Esophagus muscularis mucosa (tissue), 4 donors: ENCODE measurements at regions not wholly inside any gene's neighbourhood (a gene's known extent, or its start where the extent isn't known, plus 50 kb on each side); places are given as distances from the start of the nearest gene placed in this dataset.

Experiments
- DNase-seq: peaks from one replicate; pipeline ENCODE4 v3.0.0-alpha.2; 2017; ENCODE audit errors: extremely low spot score
- H3K27ac ChIP-seq, 4 donors: fragments of 200-600 bp; sonication (generic); replicated peaks in 1 of 4; 1 replicate in 3 of 4; 2 replicates in 1 of 4; pipeline ENCODE4 v1.5.1; 2016 to 2019; ENCODE audit warnings: mild to moderate bottlenecking in 1 of 4
- H3K27me3 ChIP-seq, 4 donors: fragments of 200-600 bp; sonication (generic); one replicate each; pipeline versions ENCODE4 v1.5.1 to v1.6.0; 2016 to 2019
- H3K36me3 ChIP-seq, 4 donors: fragments of 200-600 bp; sonication (generic); one replicate each; pipeline ENCODE4 v1.5.1; 2016 to 2019
- H3K4me1 ChIP-seq, 4 donors: fragments of 200-600 bp; sonication (generic); one replicate each; pipeline ENCODE4 v1.5.1; 2016 to 2019
- H3K4me3 ChIP-seq, 4 donors: fragments of 200-600 bp; sonication (generic); 1 replicate in 2 of 4; 2 replicates in 2 of 4; pipeline ENCODE4 v1.5.1; 2016 to 2019; ENCODE audit warnings: mild to moderate bottlenecking in 4 of 4, moderate library complexity in 1 of 4
- H3K9me3 ChIP-seq, 4 donors: fragments of 200-600 bp; sonication (generic); 1 replicate in 3 of 4; 2 replicates in 1 of 4; pipeline ENCODE4 v1.5.1; 2016 to 2019
- EP300 ChIP-seq: sonication (generic); formaldehyde crosslinking; IDR thresholded peaks from one replicate; pipeline ENCODE4 v1.6.1; 2017; ENCODE audit warnings: antibody characterized with exemption
- POLR2A ChIP-seq: fragments of 450-650 bp; IDR thresholded peaks from one replicate; pipeline ENCODE4 v1.6.1; 2017; ENCODE audit warnings: antibody characterized with exemption, moderate library complexity, mild to moderate bottlenecking, low read depth
- POLR2AphosphoS5 ChIP-seq, 2 donors: sonication (generic); formaldehyde crosslinking; IDR thresholded peaks; one replicate each; pipeline ENCODE4 v1.6.1; 2017; ENCODE audit warnings: antibody characterized with exemption in 2 of 2
- WGBS: methylation state at CpG from one replicate; pipeline ENCODE4 v1.1.5; 2018; 5-methylcytosine and 5-hydroxymethylcytosine counted together
- intact Hi-C: fragments of 100-400 bp; cut with DNase I; formaldehyde crosslinking; loops from one replicate; pipeline ENCODE4 v1.15.1; 2023
- TF ChIP-seq, protein P1 (sequence below), 3 experiments: fragments of 200-600 bp in 2 of 3; fragments of 450-650 bp in 1 of 3; sonication (generic) in 2 of 3; IDR thresholded peaks; one replicate each; pipeline ENCODE4 v1.5.1; 2017 to 2019; ENCODE audit warnings: antibody characterized with exemption in 3 of 3, mild to moderate bottlenecking in 2 of 3, moderate library complexity in 1 of 3

DNA sequence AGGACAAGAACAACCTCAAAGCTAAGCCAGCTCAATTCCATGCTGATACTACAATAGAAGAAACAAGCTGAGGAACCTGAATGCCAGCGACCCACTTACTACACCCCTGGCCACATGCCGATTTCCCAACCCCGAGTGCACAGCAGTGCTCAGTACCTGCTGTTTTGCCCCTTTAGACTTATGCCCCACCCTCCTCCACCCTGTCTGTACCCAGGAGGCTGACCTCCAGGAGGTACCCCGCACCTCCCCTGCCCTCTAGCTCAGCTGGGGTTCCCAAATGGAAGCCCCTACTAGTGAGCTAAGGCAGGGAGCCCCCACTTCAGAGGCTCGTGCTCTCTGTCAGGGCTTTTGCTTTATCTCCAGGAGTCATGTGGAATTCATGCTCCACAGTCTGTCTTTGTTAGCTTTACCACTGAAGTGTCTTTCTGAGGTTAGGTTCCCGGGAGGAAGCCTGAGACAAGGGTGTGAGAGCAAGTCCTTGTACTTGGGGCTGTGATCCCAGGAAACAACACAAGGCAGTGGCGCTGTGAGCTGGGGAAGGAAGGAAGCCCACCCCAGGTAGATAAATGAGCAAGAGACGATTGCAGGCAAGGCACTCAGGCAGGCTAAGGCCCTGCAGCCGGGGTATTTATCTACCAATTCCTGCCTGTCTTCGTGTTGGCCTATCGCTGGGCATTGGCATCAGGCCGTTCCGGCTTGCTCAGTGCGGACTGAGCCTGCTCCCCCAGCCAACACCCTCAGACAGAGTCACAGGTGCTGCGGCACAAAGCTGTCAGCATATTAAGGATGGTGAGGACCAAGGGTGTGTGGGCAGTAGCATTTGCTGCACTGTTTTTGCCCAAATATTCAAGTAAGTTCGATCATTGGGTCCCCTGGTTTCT, 220.5 kb downstream of the CYP26B1 start:
- intact Hi-C loops: loop anchor here (5.0 to 10.0 kb wide), 3 partner anchors 220 to 818 kb away; partner anchors contain the start of gene CYP26B1
- Histone ChIP-seq H3K4me3 (no peak overlapping the region), H3K4me1 (no peaks in the 10 kb centered on the region), H3K36me3 (no peaks in the 10 kb centered on the region), H3K27me3 (peaks cover 0 to under 1% (median 0%) of the 10 kb centered on the region in 4 donors), H3K27ac (no peak overlapping the region), H3K9me3 (no peaks in the 10 kb centered on the region)
- 84% methylated on average over 9 of the region's 16 CpGs for WGBS
- TF ChIP-seq EP300 (no peak), POLR2A (no peak), POLR2AphosphoS5 (IDR thresholded peaks at IDR 0.05) (no peak)
- TF ChIP-seq, protein P1, sequence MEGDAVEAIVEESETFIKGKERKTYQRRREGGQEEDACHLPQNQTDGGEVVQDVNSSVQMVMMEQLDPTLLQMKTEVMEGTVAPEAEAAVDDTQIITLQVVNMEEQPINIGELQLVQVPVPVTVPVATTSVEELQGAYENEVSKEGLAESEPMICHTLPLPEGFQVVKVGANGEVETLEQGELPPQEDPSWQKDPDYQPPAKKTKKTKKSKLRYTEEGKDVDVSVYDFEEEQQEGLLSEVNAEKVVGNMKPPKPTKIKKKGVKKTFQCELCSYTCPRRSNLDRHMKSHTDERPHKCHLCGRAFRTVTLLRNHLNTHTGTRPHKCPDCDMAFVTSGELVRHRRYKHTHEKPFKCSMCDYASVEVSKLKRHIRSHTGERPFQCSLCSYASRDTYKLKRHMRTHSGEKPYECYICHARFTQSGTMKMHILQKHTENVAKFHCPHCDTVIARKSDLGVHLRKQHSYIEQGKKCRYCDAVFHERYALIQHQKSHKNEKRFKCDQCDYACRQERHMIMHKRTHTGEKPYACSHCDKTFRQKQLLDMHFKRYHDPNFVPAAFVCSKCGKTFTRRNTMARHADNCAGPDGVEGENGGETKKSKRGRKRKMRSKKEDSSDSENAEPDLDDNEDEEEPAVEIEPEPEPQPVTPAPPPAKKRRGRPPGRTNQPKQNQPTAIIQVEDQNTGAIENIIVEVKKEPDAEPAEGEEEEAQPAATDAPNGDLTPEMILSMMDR (IDR thresholded peaks at IDR 0.05): no peak
- no peak for DNase-seq

DNA sequence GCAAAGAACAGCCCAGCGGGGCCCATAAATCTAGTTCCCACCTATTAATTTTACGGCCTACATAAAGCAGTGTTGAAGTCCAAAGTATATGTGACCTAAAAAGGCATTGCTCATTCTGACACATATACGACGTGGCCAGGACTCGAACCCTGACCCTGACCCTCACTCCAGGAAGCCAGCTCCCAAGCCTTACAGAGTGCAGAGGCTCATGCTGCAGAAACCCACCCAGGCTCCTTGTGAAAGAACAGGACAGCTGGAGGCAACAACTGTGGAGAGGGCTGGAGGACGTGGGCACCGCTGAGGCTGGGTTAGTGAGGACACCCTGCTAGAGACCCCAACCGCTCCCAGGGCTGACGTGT, 221.6 kb downstream of the CYP26B1 start:
- 94% methylated on average over 9 of the region's 9 CpGs for WGBS
- no peak for DNase-seq
- intact Hi-C loops: loop anchor here (5.0 to 10.0 kb wide), 3 partner anchors 221 to 819 kb away; partner anchors contain the start of gene CYP26B1
- H3K4me1 ChIP-seq: no peaks in the 10 kb centered on the region
- no peak overlapping the region for H3K4me3 ChIP-seq
- H3K36me3 ChIP-seq: no peaks in the 10 kb centered on the region
- TF ChIP-seq, protein P1 (IDR thresholded peaks at IDR 0.05): no peak
- TF ChIP-seq POLR2AphosphoS5 (IDR thresholded peaks at IDR 0.05) (no peak), POLR2A (no peak), EP300 (no peak)
- no peaks in the 10 kb centered on the region for H3K9me3 ChIP-seq
- no peaks in the 10 kb centered on the region for H3K27me3 ChIP-seq
- H3K27ac ChIP-seq: no peak overlapping the region

DNA sequence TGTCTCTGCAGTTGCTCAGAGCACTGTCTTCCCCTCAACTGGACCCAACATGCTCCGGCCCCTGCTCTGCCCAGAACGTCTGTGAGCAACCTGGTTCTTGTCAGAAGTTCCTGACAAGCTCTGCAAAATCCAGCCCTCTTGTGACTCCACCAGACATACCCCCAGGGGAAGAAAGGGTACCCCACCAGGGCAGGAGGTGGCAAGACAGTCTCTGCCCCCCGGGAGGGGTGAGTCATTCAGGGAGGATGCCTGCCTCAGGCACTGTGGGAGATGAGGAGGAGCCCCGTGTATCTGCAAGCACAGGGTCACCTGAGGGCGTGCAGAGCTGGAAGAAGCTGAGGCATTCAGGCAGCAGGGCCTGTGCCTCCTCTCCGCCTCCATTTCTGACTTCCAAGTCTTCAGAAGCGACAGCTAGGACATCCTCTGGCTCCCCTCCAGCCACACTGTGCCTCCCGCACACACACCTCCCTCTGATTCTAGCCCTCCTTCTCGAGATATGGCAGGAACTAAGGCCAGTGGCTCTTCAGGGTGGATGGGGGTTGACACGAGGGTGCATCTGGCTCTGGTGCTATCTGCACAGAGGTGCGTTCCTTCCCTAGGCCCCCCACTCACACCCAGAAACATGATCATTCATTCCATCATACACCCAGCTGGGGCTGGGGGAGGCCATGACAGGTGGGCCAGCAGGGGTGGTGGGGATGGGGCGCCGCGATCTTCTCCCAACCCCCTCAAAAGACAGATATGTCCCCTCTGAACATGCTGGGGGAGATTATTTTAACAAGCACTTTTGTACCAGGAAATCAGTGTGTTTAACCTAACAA, 222.2 kb downstream of the CYP26B1 start:
- no peak overlapping the region for H3K27ac ChIP-seq
- no peaks in the 10 kb centered on the region for H3K9me3 ChIP-seq
- TF ChIP-seq, protein P1 (IDR thresholded peaks at IDR 0.05): no peak
- TF ChIP-seq EP300: no peak
- no peaks in the 10 kb centered on the region for H3K4me1 ChIP-seq
- intact Hi-C loops: loop anchor here (5.0 to 10.0 kb wide), 3 partner anchors 222 to 819 kb away; partner anchors contain the start of gene CYP26B1
- H3K4me3 ChIP-seq: no peak overlapping the region
- DNase-seq: no peak
- WGBS: 83% methylated on average over 11 of the region's 14 CpGs
- H3K36me3 ChIP-seq: no peaks in the 10 kb centered on the region
- no peaks in the 10 kb centered on the region for H3K27me3 ChIP-seq

DNA sequence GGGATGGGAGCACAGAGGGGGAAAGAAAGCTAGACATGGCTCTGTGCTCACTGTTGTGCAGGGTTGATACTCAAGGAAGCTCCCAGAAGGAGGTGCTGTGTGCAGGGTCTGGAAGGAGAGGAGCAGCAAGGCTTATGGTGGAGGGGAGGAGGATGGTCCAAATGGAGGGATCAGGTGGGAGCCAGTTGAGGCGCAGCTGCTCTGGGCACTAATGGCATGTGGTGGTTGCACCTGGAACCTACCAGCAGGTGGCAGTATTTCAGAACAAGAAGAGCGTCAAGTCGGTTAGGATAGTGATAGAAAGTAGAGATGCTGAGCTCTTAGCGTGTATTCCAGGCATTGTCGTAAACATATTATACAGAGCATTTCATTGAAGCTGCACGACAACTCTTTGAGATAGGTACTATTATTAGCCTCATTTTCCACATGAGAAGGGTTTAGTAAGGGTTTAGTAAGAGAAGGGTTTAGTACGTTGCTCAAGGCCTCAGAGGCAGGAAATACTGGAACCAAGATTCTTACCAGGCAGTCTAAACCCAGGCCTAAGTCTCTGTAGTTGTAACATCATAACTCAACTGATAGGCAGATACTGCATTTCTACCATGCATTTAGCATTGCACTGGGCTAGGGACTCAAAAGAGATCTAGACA, 223.7 kb downstream of the CYP26B1 start:
- intact Hi-C loops: loop anchor here (5.0 to 10.0 kb wide), 3 partner anchors 379 to 821 kb away; no protein-coding TSS in a partner anchor
- peaks cover 0 to 3% (median under 1%) of the 10 kb centered on the region in 4 donors for H3K9me3 ChIP-seq
- H3K4me3 ChIP-seq: no peak overlapping the region
- peak; percentile 92 for DNase-seq
- H3K27ac ChIP-seq: no peak overlapping the region
- H3K27me3 ChIP-seq: no peaks in the 10 kb centered on the region
- TF ChIP-seq POLR2A: no peak
- no peak for TF ChIP-seq POLR2AphosphoS5 (IDR thresholded peaks at IDR 0.05)
- TF ChIP-seq EP300: no peak
- TF ChIP-seq, protein P1 (IDR thresholded peaks at IDR 0.05): peak; percentile 67 to 86 (median 80)
- H3K4me1 ChIP-seq: no peaks in the 10 kb centered on the region
- no peaks in the 10 kb centered on the region for H3K36me3 ChIP-seq
- WGBS: 39% methylated on average over 7 of the region's 7 CpGs
